ENCODE measurements at regions not wholly inside any gene's neighbourhood (a gene's known extent, or its start where the extent isn't known, plus 50 kb on each side); places are given as distances from the start of the nearest gene placed in this dataset.
"Not testable (repeated sequence)": the region's sequence is repeated elsewhere in the genome, so short reads cannot be mapped to it uniquely, and the experiment has no call there.

GRCh38 chr1:9444532-9444931 is 94.7 kb upstream of the SLC25A33 start:
- FAIRE-seq, result no peak

GRCh38 chr1:9445081-9445480 is 94.2 kb upstream of the SLC25A33 start:
- DNase-seq; H3K27ac ChIP-seq (ENCODE audit: low read depth in 1 of 3, low read length in 2 of 3); FAIRE-seq; H3K4me3 ChIP-seq (ENCODE audit: low read depth in 1 of 3, low read length in 3 of 3); H3K36me3 ChIP-seq (ENCODE audit: control insufficient read depth in 3 of 3, insufficient read depth in 2 of 3, low read depth in 1 of 3, low read length in 3 of 3); H3K27me3 ChIP-seq (ENCODE audit: control insufficient read depth in 3 of 3, insufficient read depth in 3 of 3, low read length in 3 of 3); H3K9me3 ChIP-seq (ENCODE audit: control insufficient read depth in 2 of 2, insufficient read depth in 1 of 2, low read depth in 1 of 2, low read length in 1 of 2): not testable (repeated sequence)
- WGBS, 3 donors, result 93 to 97% (median 93%) methylated on average over 10 of the region's 10 CpGs
- H3K4me1 ChIP-seq (ENCODE audit: control insufficient read depth in 3 of 3, insufficient read depth in 2 of 3, low read depth in 1 of 3, low read length in 2 of 3), result peaks cover 0 to 47% (median 15%) of the 10 kb centered on the region in 3 donors

More at GRCh38 chr1:9444532-9444931, 94.7 kb upstream of the SLC25A33 start:
- Histone ChIP-seq H3K4me1 (ENCODE audit: control insufficient read depth in 3 of 3, insufficient read depth in 2 of 3, low read depth in 1 of 3, low read length in 2 of 3) (peaks cover 0 to 43% (median 14%) of the 10 kb centered on the region in 3 donors), H3K9me3 (ENCODE audit: control insufficient read depth in 2 of 2, insufficient read depth in 1 of 2, low read depth in 1 of 2, low read length in 1 of 2) (no peaks in the 10 kb centered on the region), H3K4me3 (ENCODE audit: low read depth in 1 of 3, low read length in 3 of 3) (no peak overlapping the region), H3K36me3 (ENCODE audit: control insufficient read depth in 3 of 3, insufficient read depth in 2 of 3, low read depth in 1 of 3, low read length in 3 of 3) (no peaks in the 10 kb centered on the region), H3K27me3 (ENCODE audit: control insufficient read depth in 3 of 3, insufficient read depth in 3 of 3, low read length in 3 of 3) (no peaks in the 10 kb centered on the region), H3K27ac (ENCODE audit: low read depth in 1 of 3, low read length in 2 of 3) (peak overlapping the region in 1 of 3 donors; percentile 48)
- DNase-seq, result no peak
- WGBS, 3 donors, result 85 to 95% (median 93%) methylated on average over 12 of the region's 12 CpGs

- Histone ChIP-seq H3K27ac (ENCODE audit: low read depth in 1 of 3, low read length in 2 of 3) (no peak overlapping the region), H3K4me1 (ENCODE audit: control insufficient read depth in 3 of 3, insufficient read depth in 2 of 3, low read depth in 1 of 3, low read length in 2 of 3) (peaks cover 0 to 36% (median 9%) of the 10 kb centered on the region in 3 donors), H3K27me3 (ENCODE audit: control insufficient read depth in 3 of 3, insufficient read depth in 3 of 3, low read length in 3 of 3) (no peaks in the 10 kb centered on the region), H3K9me3 (ENCODE audit: control insufficient read depth in 2 of 2, insufficient read depth in 1 of 2, low read depth in 1 of 2, low read length in 1 of 2) (no peaks in the 10 kb centered on the region), H3K36me3 (ENCODE audit: control insufficient read depth in 3 of 3, insufficient read depth in 2 of 3, low read depth in 1 of 3, low read length in 3 of 3) (peaks cover 0 to 3% (median 0%) of the 10 kb centered on the region in 3 donors), H3K4me3 (ENCODE audit: low read depth in 1 of 3, low read length in 3 of 3) (no peak overlapping the region)
- no peak for DNase-seq
- WGBS, 3 donors, result 87 to 90% (median 90%) methylated on average over 18 of the region's 18 CpGs
- no peak for FAIRE-seq
Measured at GRCh38 chr1:9447215-9447960, 91.9 kb upstream of the SLC25A33 start.

- FAIRE-seq, result no peak
Measured at GRCh38 chr1:9448132-9449109, 90.8 kb upstream of the SLC25A33 start.

GRCh38 chr1:9449110-9449627 is 90.1 kb upstream of the SLC25A33 start:
- no peaks in the 10 kb centered on the region for H3K27me3 ChIP-seq (ENCODE audit: control insufficient read depth in 3 of 3, insufficient read depth in 3 of 3, low read length in 3 of 3)
- peaks cover 0 to 3% (median 0%) of the 10 kb centered on the region in 3 donors for H3K36me3 ChIP-seq (ENCODE audit: control insufficient read depth in 3 of 3, insufficient read depth in 2 of 3, low read depth in 1 of 3, low read length in 3 of 3)
- H3K4me3 ChIP-seq (ENCODE audit: low read depth in 1 of 3, low read length in 3 of 3), result no peak overlapping the region
- no peaks in the 10 kb centered on the region for H3K9me3 ChIP-seq (ENCODE audit: control insufficient read depth in 2 of 2, insufficient read depth in 1 of 2, low read depth in 1 of 2, low read length in 1 of 2)
- 52 to 68% (median 67%) methylated on average over 10 of the region's 10 CpGs for WGBS, 3 donors
- H3K27ac ChIP-seq (ENCODE audit: low read depth in 1 of 3, low read length in 2 of 3), result no peak overlapping the region
- no peak for DNase-seq
- FAIRE-seq, result no peak
- peaks cover 0 to 28% (median 4%) of the 10 kb centered on the region in 3 donors for H3K4me1 ChIP-seq (ENCODE audit: control insufficient read depth in 3 of 3, insufficient read depth in 2 of 3, low read depth in 1 of 3, low read length in 2 of 3)

More at GRCh38 chr1:9448132-9449109, 90.8 kb upstream of the SLC25A33 start:
- no peak for DNase-seq
- 57 to 70% (median 61%) methylated on average over 15 of the region's 15 CpGs for WGBS, 3 donors
- Histone ChIP-seq H3K9me3 (ENCODE audit: control insufficient read depth in 2 of 2, insufficient read depth in 1 of 2, low read depth in 1 of 2, low read length in 1 of 2) (no peaks in the 10 kb centered on the region), H3K36me3 (ENCODE audit: control insufficient read depth in 3 of 3, insufficient read depth in 2 of 3, low read depth in 1 of 3, low read length in 3 of 3) (peaks cover 0 to 3% (median 0%) of the 10 kb centered on the region in 3 donors), H3K4me3 (ENCODE audit: low read depth in 1 of 3, low read length in 3 of 3) (no peak overlapping the region), H3K27ac (ENCODE audit: low read depth in 1 of 3, low read length in 2 of 3) (no peak overlapping the region), H3K27me3 (ENCODE audit: control insufficient read depth in 3 of 3, insufficient read depth in 3 of 3, low read length in 3 of 3) (no peaks in the 10 kb centered on the region), H3K4me1 (ENCODE audit: control insufficient read depth in 3 of 3, insufficient read depth in 2 of 3, low read depth in 1 of 3, low read length in 2 of 3) (peaks cover 0 to 34% (median 6%) of the 10 kb centered on the region in 3 donors)

GRCh38 chr1:9449976-9450696 is 89.1 kb upstream of the SLC25A33 start:
- 65 to 85% (median 76%) methylated on average over 12 of the region's 12 CpGs for WGBS, 3 donors

GRCh38 chr1:9451081-9451480 is 88.2 kb upstream of the SLC25A33 start:
- Histone ChIP-seq H3K4me3 (ENCODE audit: low read depth in 1 of 3, low read length in 3 of 3) (no peak overlapping the region), H3K27me3 (ENCODE audit: control insufficient read depth in 3 of 3, insufficient read depth in 3 of 3, low read length in 3 of 3) (no peaks in the 10 kb centered on the region), H3K27ac (ENCODE audit: low read depth in 1 of 3, low read length in 2 of 3) (no peak overlapping the region), H3K4me1 (ENCODE audit: control insufficient read depth in 3 of 3, insufficient read depth in 2 of 3, low read depth in 1 of 3, low read length in 2 of 3) (peaks cover 4 to 33% (median 4%) of the 10 kb centered on the region in 3 donors), H3K9me3 (ENCODE audit: control insufficient read depth in 2 of 2, insufficient read depth in 1 of 2, low read depth in 1 of 2, low read length in 1 of 2) (no peaks in the 10 kb centered on the region), H3K36me3 (ENCODE audit: control insufficient read depth in 3 of 3, insufficient read depth in 2 of 3, low read depth in 1 of 3, low read length in 3 of 3) (peaks cover 0 to 3% (median 0%) of the 10 kb centered on the region in 3 donors)
- 88 to 93% (median 88%) methylated on average over 8 of the region's 8 CpGs for WGBS, 3 donors
- DNase-seq, result no peak
- no peak for FAIRE-seq

More at GRCh38 chr1:9449976-9450696, 89.1 kb upstream of the SLC25A33 start:
- peaks cover 0 to 3% (median 0%) of the 10 kb centered on the region in 3 donors for H3K36me3 ChIP-seq (ENCODE audit: control insufficient read depth in 3 of 3, insufficient read depth in 2 of 3, low read depth in 1 of 3, low read length in 3 of 3)
- peaks cover 0 to 28% (median 4%) of the 10 kb centered on the region in 3 donors for H3K4me1 ChIP-seq (ENCODE audit: control insufficient read depth in 3 of 3, insufficient read depth in 2 of 3, low read depth in 1 of 3, low read length in 2 of 3)
- H3K27me3 ChIP-seq (ENCODE audit: control insufficient read depth in 3 of 3, insufficient read depth in 3 of 3, low read length in 3 of 3), result no peaks in the 10 kb centered on the region
- no peaks in the 10 kb centered on the region for H3K9me3 ChIP-seq (ENCODE audit: control insufficient read depth in 2 of 2, insufficient read depth in 1 of 2, low read depth in 1 of 2, low read length in 1 of 2)
- DNase-seq (peak; percentile 57 to 80), FAIRE-seq (no peak)
- H3K27ac ChIP-seq (ENCODE audit: low read depth in 1 of 3, low read length in 2 of 3), result peak overlapping the region in 2 of 3 donors; percentile 12 to 49
- H3K4me3 ChIP-seq (ENCODE audit: low read depth in 1 of 3, low read length in 3 of 3), result no peak overlapping the region

All from small intestine (tissue), 7 donors.